ENCODE measurements at regions not wholly inside any gene's neighbourhood (a gene's known extent, or its start where the extent isn't known, plus 50 kb on each side); places are given as distances from the start of the nearest gene placed in this dataset.

- no peak for TF ChIP-seq EZH2phosphoT487 (IDR thresholded peaks at IDR 0.05; ENCODE audit: borderline replicate concordance, low read length)
- TF ChIP-seq EZH2 (IDR thresholded peaks at IDR 0.05; ENCODE audit: low read length, unreplicated experiment), result no peak
- no peak for TF ChIP-seq CTCF (conservative IDR thresholded peaks at IDR 0.05; ENCODE audit: low read depth, low read length)
Measured at GRCh38 chr6:9139746-9140145, 704.4 kb upstream of the SLC35B3 start.

Measured in PC-3 (cell line).